Stimulated activated CD8-positive, alpha-beta memory T cell treated with anti-CD3 and anti-CD28 coated beads, Interleukin-15, amount 100 ng/mL, for 24 hours (primary cell): ENCODE measurements at regions not wholly inside any gene's neighbourhood (a gene's known extent, or its start where the extent isn't known, plus 50 kb on each side); places are given as distances from the start of the nearest gene placed in this dataset.
"Not testable (repeated sequence)": the region's sequence is repeated elsewhere in the genome, so short reads cannot be mapped to it uniquely, and the experiment has no call there.

ENCODE experiments used
- DNase-seq: peaks from one replicate; pipeline ENCODE4 v3.0.0-alpha.2; 2020; ENCODE audit warnings: low read depth

DNA sequence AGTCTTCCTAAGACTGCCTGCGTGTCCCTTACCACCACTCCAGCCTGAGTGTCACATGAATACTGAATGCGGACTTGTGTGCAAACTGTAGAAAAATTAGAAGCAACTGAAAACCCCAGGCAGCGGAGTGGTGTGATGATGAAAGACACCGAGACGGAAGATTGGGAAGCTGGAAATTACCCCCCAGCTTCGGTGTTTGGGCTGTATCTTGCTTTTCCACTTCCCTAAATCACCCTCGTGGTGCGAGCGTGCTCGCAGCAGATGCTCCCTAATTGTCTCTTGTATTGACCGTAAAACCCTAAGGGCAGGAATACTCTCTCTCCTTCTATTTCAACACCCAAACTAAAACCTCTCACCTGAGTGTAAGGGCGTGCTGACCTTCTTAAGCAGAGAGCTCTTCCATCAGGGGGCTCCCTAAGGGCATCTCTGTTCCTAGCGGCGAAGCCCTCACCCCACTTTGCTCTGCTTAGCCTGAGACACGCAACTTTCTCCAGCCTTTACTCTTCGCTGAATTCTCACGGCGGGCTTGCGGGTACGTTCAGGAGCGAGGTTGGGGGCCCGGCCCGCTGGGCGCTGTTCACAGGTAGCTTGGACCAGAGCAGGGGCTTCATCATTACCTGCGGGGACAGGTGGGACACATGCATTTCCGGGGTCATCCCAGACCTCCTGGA is 62.4 kb downstream of the CRYBB2 start:
- DNase-seq: no peak

- DNase-seq: no peak
Observed at GRCh38 chr22:25282346-25282670, 62.9 kb downstream of the CRYBB2 start.

DNA sequence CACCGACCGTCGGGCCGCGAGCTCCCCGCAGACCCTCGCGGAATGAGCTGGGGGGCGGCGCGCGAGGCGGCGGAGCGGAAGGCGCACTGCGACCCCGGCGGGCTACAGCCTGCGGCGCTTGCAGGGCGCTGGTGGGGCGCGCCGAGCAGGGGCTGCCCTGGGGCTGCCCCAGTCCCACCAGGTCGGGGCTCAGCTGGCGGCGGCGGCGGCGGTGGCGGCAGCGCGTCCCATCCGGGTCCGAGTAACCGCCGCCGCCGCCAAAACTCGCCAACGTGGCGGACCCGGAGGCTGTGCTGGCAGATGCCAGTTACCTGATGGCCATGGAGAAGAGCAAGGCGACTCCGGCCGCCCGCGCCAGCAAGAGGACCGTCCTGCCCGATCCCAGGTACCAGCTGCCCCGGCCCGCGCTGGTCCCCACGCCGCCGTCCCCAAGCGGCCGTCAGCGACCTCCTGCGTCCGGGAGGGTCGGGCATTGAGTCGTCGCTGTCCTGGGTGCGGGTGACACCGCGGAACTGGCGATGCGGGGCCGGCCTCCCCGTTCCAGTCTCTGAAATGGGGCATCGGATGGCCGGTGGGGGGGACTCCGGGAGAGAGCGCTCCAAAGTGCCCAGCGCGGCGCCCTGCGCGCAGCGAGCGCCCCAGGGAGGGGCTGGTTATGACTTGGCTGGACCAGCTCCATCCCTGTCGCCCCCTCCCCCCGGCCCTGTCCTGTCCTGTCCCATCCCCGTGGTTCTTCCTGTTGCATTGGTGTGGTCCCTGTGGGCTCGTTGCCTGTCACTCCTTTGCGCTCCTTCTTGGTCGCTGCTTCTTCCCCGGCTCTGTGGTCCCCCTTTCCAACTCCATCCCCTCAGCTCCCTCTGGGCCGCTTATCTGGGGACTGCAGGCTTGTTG is 63.5 kb downstream of the CRYBB2 start:
- no peak for DNase-seq

- not testable (repeated sequence) for DNase-seq
Observed at GRCh38 chr22:25288481-25288880, 69.0 kb downstream of the CRYBB2 start.

DNA sequence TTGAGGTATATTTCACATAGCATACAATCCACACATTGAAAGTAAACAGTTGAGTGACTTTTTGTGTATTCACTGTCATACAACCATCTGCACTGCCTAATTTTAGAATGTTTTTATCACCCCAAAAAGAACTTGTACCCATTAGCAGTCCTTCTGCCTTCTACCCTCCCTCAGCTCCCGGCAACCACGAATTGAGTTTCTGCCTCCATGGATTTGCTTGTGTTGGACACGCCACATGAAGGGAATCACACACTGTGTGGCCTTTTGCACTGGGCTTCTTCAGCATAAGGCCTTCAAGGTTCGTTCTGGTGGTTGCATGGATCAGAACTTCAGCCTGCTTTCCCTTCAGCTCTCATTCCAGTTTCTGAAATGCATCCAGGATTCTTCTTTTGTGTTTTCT is 82.5 kb downstream of the CRYBB2 start:
- not testable (repeated sequence) for DNase-seq

DNA sequence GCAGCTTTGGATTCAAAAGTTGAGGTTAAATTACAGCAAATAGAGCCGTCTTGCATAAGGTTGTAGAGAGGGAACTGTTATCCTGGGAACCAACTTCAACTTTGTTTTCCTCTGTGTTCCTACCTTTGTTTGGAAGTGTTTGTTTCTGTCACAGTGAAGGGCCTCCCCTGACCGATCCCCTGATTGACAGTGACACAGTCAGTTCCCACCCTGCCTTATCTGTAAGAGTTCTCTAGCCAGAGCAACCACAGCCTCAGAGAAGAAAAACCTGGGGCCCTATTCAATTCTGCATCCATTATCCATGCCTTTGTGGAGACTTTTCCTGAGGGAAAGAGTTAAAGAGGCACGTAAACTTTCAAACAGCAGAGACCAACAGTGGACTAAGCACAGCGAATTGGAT is 90.1 kb downstream of the CRYBB2 start:
- DNase-seq: not testable (repeated sequence)

DNA sequence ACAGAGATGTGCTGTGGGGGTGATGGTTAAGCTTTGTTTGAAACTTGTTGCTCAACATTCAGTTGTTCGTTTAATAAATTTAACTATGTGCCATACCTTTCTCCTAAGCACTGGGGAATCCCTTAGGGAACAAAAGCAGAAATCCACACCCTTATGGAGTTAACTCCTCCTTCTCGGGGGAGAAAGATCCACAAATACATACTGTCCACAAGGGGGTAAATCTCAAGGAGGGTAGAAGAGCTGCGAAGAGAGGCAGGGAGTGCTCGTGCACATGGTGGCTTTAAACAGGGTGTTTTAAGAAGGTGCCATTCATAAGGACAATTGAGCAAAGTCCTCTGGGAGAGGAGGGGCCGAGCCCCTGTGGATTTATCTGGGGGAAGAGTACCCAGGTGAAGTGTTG is 92.5 kb downstream of the CRYBB2 start:
- not testable (repeated sequence) for DNase-seq

DNA sequence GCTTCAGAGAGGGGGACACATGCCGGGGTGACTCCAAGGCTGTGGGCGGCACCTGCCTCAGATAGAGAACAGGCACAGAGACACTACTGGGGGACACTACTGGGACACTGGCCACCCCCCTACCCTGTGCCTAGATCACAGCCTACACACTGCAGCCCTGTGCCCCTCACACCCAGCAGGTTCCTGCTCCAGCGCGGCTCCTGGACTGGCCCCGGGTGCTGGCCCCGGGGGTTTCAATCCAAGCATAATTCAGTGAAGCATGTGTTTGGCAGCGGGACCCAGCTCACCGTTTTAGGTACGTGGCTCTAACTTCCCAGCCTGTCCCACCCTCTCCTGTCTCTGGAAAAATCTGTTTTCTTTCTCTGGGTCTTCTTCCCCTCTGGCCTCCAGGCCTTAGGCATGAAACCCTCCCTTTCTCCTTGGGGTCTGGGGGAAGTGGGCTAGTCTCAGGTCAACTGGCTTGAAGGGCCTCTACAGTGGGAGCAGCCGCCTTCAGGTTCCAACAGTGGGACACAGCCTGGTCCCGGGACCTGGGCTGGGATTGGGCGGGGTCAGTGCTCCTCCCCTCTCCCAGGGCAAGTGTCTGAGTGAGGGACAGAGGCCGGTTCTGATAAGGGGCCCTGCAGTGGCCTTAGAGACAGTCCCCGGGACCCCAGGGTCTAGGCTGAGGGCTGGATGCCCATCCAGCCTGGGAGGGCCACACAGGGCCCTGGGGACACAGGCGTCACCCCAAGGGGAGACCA is 98.8 kb downstream of the CRYBB2 start:
- DNase-seq: no peak

DNA sequence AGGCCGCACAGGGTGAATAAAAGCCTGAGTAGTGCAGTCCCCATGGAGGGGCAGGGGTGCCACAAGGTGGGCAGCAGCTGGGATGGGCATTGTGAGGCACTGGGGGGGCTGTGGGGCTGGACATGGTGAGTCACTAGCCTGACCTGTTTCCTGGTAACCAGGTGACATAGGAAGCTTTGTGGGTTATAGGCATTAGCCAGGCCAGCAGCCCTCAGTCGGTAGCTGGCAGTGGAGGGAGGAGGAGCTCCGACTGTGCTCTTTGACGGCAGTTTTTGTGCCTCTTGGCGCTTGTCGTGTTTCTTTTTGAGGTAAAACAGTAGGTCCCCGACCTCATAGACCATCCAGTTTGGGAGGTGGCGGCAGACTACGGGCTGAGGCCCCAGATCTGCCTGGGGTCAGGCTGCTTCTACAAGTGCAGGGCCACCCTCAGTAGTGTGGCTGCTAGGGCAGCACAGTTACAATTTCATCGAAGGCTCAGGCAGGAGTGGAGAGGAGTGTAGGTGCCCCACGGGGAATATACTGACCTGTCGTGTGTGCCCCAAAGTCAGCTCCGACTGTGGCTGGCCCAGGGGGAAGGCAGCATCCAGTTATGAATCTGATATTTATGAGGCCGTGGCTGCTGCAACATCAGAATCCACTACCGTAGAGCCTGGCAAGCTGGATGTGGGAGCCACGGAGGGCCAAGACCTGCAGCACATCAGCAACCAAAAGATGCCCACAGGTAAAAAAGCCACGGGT is 107.7 kb downstream of the CRYBB2 start:
- DNase-seq: no peak

DNA sequence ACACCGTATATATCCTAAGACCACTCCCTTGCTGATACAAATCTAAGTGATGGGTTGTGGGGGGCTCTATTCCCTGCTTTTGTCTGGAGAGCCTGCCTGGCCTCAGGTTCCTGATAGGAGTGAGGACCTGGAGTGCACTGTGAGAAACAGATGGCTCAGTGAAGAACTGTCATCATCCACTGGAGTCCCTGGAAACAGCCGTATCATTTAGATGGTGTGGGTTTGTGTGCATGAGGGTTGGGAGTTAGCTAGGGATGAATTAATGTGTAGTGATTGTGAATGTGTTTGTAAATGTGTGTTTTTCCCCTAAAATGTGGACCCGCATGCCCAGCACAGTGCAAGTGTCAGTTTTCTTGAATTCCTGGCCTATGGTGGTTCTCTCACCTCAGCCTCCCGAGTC is 111.6 kb downstream of the CRYBB2 start:
- no peak for DNase-seq

- not testable (repeated sequence) for DNase-seq
Observed at GRCh38 chr22:25331911-25332310, 112.5 kb downstream of the CRYBB2 start.

DNA sequence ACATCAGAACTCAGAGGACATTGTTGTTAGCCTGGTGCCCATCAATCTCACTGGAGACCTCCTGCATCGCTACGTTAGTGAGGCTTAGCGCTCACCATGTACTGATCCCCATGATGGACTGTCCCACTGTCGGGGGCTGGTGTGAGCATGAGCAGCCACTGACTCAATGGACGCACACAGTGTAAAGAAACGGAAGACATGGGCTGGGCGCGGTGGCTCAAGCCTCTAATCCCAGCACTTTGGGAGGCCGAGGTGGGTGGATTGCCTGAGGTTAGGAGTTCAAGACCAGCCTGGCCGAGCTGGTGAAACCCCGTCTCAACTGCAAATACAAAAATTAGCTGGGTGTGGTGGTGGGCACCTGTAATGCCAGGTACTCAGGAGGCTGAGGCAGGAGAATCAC is 112.9 kb downstream of the CRYBB2 start:
- no peak for DNase-seq

DNA sequence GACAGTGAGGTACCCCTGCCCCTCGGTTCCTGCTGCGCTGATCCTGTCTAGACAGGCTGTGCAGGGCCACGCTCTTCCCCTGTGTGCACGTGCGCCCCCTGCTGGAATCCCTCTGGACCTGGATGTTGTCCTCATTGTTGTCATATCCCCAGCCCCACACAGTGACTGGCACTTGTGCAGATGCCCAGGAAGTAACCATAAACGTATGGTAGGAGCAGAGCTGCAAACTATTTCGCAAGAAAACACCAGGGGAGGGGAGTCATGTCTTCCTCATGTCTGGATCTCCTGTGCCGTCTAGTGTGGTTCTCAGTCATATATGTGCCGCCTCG is 114.7 kb downstream of the CRYBB2 start:
- DNase-seq: no peak

- DNase-seq: not testable (repeated sequence)
Observed at GRCh38 chr22:25334631-25335030, 115.2 kb downstream of the CRYBB2 start.

DNA sequence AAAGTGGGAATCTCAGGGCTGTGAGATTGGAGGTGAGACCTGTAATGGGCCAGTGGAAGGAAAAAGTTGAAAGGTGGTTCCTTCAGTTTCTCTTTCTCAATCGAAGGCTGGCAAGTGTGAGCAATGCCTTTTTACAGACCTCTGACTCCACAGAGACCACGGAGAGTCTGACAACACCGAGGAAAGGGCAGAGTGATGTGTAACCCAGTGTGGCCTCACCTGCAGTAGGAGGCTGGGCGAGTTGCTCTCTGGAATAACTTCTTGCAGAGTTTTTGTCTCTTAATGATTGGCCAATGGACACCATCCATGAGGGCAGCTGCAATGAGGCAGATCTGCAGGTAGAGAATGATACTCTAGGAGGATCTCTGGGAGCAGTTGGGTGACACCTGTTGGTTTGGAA is 115.8 kb downstream of the CRYBB2 start:
- not testable (repeated sequence) for DNase-seq

GRCh38 chr22:25340536-25340935 is 121.1 kb downstream of the CRYBB2 start:
- not testable (repeated sequence) for DNase-seq

DNA sequence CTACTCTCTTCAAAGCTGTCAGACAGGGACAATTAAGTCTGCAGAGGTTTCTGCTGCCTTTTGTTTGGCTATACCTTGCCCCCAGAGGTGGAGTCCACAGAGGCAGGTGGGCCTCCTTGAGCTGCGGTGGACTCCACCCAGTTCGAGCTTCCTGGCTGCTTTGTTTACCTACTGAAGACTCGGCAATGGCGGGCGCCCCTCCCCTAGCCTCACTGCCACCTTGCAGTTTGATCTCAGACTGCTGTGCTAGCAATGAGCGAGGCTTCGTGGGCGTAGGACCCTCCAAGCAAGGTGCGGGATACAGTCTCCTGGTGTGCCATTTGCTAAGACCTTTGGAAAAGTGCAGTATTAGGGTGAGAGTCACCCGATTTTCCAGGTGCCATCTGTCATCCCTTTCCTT is 124.9 kb downstream of the CRYBB2 start:
- not testable (repeated sequence) for DNase-seq

GRCh38 chr22:25346859-25347751 is 127.7 kb downstream of the CRYBB2 start:
- DNase-seq: no peak

GRCh38 chr22:25347752-25348102 is 128.3 kb downstream of the CRYBB2 start:
- no peak for DNase-seq

GRCh38 chr22:25348391-25348790 is 129.0 kb downstream of the CRYBB2 start:
- no peak for DNase-seq

DNA sequence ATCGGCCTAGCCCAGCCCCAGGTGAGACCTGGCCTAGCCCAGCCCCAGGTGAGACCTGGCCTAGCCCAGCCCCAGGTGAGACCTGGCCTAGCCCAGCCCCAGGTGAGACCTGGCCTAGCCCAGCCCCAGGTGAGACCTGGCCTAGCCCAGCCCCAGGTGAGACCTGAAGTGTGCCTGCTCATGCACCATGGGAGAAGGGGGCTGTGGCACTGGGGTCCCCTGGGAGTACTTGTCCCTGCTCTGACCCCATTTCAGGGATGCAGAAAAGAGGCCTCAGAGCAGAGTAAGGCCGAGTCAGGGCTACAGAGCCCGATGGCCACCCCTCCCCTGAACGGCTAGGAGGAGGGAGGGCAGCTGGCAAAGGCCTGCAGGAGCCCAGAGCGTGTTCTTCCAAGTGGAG is 129.6 kb downstream of the CRYBB2 start:
- DNase-seq: not testable (repeated sequence)
